NCI-H524 treated with DMSO at 0.1 percent for 48 hours (cell line): ENCODE measurements at regions not wholly inside any gene's neighbourhood (a gene's known extent, or its start where the extent isn't known, plus 50 kb on each side); places are given as distances from the start of the nearest gene placed in this dataset.

Experiments
- DNase-seq: peaks from one replicate; lab custom pipeline; 2025; lab: John Stamatoyannopoulos, UW

DNA sequence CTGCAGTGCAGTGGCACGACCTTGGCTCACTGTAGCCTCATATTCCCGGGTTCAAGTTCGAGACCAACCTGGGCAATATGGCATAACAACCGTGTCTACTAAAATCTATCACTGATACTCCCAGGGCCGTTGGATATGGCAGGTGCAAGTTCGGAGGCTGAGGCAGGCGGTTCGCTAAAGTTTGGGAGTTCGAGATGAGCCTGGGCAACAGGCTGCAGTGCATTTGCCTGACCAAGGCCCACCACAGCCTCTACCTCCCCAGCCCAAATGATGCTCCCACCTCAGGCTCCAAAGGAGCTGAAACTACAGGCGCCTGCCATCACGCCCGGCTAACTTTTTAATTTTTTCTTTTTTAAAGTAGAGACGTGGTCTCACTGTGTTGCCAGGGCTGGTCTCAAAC is 177.1 kb upstream of the ALG10B start:
- no peak for DNase-seq

DNA sequence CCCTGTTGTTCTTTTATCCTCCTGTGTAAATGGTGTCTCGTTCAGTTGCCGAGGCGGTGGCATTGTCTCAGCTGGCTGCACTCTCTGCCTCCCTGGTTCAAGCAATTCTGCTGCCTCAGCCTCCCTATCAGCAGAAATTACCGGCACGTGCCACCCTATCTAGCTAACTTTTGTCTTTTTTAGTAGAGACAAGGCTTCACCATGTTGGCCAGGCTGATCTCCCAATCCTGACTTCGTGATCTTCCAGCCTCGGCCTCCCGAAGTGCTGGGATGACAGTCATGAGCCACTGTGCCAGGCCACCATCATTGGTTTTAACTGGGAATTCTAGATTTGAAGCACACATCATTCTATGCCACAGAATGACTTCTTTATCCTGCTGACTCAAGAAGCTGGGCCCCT is 175.3 kb upstream of the ALG10B start:
- DNase-seq, result no peak

DNA sequence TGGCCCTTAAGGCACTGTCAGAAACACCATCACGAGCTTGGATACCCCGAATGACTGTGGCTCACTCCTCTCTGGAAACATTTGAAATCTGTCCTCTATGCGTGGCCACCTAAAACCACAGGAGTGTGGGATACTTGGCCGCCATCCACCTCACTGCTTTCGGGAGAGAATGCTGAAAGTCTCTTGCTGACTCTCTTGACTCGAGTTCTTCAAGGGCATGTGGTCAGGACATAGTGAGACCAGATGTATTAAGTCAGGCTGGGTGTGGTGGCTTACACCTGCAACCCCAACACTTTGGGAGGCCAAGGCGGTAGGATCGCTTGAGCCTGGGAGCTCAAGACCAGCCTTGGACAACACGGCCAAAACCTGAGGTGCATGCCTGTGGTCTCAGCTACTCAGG is 174.7 kb upstream of the ALG10B start:
- no peak for DNase-seq

DNA sequence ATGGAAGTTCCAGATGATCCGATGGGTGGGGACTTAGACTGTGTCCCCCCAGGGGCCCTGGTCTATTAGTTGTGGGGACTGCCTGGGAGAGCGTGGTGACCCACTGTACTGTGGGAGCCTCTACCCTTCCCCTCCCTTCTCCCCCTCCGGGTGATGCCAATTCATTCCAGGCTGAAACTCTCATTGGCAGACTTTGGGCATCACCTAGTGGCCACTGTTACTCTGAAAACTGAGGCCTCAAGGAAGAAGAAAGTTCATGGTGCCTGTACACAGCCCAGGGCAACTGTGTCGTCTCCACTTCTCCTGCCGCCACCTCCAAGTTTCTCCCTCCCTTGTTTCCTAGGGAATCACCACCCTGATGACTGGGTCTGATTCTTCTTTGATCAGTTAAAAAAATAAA is 173.6 kb upstream of the ALG10B start:
- DNase-seq, result no peak

DNA sequence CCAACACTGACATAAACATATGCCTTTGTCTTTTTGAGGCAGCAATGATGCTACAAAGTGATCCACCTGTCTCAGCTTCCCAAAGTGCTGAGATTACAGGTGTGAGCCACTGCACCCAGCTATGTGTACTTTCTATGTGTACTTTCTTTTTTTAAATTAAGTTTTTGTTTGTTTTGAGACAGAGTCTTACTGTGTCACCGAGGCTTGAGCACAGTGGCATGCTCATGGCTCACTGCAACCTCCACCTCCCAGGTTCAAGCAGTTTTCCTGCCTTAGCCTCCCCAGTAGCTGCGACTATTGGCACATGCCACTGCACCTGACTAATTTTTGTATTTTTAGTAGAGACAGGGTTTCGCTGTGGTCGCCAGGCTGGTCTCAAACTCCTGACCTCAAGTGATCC is 172.5 kb upstream of the ALG10B start:
- DNase-seq, result no peak

DNA sequence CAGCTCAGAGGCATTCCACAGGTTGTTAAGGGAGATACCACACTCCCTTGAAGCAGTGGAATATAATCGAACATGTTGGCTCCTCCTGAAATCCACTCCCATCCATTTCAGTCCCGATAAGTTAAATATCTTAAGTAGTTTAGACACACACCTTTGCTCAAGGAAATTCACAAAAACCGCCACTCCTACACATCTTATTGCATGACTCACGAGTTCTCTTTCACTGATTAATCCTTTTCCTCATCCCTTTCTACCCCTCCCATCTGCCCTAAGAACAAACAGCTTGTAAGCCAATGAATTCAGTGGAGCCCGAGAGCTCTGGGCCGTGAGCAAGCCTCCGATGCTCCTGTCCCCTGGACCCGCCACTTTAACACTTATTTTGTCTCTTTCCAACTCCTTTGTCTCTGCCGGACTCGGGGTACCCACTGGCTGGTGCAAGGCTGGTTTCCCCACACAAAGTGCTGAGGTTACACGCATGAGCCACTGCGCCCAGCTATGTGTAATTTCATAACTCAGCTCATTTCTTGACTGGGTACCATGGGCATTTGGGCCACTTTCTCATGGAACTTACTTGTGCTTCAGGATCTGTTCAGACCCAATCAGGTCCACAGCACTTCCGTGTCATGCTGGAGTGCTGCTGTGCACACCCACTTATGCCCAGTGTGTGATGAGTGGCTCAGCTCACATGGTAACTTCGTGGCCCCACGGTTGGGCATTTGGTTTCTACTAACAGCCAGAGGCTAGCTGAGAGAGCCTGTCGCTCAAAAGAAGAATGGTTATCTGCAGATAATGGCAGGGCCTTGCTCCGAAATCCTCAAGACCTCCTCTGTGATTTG is 171.8 kb upstream of the ALG10B start:
- no peak for DNase-seq

DNA sequence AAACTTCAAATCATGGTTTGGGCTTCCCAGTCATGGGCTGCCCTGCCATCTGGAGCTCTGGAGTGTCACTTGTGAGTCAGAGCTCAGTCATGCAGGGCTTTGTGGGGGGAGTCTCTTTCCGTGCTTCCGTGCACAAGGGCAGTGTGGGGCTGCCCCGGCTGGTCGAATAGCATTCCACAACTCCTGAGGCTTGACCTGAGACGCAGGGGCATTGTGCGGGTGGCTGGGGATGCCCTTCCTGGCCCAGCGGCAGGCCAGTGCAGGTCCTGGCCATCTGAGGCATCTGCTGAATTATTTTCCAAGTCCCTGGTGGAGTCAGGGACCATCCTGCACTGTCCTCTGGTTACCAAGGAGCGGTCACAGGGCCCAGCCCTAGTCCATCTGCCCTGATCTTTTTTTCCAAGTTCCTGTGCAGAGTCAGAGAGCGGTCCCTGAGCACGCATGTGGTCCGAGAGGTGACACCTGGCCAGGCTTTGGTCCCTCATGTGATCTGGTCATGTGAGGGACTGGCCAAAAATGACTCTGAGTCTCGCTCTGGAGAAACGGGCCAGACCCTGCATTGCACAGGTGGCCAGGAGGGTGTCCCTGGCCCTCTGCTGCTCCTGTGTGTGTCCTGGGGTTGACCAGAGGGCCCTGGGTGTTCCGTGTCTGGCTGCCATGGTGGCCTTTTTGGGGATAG is 167.0 kb upstream of the ALG10B start:
- DNase-seq, result no peak

DNA sequence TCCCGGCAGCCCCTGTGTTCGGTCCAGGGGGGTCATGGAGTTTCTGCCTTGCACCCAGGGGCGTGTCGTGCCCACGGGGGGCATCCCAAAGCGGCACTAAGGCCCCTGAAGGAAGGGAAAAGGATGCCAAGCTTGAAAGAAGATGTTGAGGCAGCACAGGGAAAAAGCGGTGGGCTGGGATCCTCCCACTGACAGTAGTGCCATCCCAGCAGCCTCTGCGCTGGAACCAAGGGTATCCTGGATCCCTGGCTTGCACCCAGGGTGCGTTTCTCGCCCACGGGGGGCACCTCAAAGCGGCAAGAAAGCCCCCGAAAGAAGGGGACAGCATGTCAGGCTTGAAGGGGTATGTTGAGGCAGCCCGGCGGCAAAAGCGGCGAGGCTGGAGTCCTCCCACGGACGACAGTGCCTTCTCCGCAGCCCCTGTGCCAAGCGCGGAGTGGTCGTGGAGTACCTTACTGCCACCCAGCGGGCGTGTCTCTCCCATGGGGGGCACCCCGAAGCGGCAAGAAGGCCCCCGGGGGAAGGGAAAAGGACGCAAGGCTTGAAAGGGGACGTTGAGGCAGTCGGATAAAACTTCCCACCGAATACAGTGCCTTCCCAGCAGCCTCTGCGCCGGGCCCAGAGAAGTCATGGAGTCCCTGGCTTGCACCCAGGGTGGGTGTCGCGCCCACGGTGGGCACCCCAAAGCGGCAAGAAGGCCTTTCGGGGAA is 164.4 kb upstream of the ALG10B start:
- no peak for DNase-seq

DNA sequence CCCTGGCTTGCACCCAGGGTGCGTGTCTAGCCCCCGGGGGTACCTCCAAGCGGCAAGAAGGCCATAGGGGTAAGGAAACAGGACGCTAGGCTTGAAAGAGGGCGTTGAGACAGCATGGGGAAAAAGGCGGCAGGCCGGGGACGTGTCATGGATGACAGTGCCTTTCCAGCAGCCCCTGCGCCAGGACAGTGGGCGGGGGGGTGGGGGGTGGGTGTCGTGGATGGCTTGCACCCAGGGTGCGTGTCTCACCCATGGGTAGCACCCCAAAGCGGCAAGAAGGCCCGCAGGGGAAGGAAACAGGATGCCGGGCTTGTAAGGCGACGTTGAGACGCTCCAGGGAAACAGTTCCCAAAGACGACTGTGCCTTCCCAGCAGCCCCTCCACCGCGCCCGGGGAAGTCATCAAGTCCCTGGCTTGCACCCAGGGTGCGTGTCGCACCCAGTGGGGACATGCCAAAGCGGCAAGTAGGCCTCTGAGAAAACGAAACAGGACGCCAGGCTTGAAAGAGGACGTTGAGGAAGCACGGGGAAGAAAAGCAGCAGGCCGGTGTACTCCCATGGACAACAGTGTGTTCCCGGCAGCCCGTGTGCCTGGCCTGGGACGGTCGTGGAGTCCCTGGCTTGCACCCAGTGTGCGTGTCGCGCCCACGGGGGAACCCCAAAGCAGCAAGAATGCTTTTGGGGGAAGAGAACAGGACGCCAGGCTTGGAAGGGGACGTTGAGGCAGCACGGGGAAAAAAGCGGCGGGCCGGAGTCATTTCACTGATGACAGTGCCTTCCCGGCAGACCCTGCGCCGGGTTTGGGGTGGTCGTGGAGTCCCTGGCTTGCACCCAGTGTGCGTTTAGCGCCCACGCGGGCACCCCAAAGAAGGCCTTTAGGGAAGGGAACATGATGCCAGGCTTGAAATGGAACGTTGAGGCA is 163.5 kb upstream of the ALG10B start:
- no peak for DNase-seq

DNA sequence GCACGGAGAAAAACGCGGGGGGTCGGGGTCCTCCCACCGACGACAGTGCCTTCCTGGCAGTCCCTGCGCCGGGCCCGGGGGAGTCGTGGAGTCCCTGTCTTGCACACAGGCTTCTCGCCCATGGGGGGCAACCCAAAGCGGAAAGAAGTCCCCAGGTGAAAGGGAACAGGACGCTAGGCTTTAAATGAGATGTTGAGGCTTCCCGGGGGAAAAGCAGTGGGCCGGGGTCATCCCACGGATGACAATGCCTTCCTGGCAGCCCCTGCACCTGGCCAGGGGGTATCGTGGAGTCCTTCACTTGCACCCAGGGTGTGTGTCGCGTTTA is 162.9 kb upstream of the ALG10B start:
- no peak for DNase-seq

DNA sequence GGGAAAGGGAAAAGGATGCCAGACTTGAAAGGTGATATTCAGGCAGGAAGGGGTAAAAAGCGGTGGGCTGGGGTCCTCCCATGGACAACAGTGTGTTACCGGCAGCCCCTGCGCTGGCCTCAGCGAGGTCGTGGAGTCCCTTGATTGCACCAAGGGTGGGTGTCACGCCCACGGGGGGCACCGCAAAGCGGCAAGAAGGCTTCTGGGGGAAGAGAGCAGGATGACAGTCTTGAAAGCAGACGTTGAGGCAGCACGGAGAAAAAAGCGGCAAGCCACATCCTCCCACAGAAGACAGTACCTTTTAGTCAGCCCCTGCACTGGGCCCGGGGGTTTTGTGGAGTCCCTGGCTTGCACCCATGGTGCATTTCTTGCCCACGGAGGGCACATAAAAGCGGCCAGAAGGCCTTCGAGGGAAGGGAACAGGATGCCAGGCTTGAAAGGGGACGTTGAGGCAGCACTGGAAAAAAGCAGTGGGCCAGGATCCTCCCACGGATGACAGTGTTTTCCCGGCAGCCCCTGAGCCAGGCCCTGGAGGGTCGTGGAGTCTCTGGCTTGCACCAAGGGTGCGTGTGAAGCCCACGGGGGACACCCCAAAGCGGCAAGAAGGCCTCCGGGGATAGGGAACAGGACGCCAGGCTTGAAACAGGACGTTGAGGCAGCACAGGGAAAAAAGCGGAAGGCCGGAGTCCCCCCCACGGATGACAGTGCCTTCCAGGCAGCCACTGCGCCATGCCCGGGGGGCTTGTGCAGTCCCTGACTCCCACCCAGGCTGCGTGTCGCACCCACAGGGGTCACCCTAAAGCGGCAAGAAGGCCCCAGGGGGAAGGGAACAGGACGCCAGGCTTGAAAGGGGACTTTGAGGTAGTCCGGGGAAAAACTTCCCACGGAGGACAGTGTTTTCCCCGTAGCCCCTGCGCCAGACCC is 162.2 kb upstream of the ALG10B start:
- DNase-seq, result no peak

DNA sequence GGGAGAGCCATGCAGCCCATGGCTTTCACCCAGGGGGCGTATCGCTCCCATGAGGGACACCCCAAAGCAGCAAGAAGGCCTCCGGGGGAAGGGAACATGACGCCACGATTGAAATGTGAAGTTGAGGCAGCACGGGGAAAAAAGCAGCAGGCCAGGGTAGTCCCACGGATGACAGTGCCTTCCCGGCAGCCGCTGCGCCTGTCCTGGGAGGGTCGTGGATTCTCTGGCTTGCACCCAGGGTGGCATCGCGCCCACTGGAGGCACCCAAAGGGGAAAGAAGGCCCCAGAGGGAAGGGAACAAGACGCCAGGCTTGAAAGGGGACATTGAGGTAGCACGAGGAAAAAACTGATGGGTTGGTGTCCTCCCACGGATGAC is 161.6 kb upstream of the ALG10B start:
- DNase-seq, result no peak

DNA sequence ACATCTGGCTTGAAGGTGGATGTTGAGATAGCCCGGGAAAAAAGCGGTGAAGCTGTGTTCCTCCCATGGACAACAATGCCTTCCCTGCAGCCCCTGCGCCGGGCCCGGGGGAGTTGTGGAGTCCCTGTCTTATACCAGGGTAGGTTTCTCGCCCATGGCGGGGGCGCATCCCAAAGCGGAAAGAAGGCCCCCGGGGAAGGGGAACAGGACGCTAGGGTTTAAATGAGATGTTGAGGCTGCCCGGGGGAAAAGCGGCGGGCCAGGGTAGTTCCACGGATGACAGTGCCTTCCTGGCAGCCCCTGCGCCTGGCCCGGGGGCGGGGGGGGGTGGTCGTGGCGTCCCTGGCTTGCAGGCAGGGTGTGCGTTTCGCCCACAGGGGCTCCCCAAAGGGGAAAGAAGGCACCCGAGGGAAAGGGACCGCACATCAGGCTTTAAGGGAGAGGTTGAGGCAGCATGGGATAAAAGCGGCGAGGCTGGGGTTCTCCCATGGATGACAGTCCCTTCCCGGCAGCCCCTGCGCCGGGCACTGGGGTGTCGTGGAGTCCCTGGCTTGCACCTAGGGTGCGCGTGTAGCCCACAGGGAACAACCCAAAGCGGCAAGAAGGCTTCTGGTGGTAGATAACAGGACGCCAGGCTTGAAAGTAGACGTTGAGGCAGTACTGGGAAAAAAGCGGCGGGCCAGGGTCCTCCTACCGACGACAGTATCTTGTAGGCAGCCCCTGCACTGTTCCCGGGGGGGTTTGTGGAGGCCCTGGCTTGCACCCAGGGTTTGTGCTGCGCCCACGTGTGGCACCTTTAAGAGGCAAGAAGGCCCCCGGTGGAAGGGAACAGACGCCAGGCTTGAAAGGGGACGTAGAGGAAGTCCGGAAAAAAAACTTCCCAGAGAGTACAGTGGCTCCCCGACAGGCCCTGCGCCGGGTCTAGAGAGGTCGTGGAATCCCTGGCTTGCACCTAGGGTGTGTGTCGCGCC is 160.8 kb upstream of the ALG10B start:
- DNase-seq, result no peak

DNA sequence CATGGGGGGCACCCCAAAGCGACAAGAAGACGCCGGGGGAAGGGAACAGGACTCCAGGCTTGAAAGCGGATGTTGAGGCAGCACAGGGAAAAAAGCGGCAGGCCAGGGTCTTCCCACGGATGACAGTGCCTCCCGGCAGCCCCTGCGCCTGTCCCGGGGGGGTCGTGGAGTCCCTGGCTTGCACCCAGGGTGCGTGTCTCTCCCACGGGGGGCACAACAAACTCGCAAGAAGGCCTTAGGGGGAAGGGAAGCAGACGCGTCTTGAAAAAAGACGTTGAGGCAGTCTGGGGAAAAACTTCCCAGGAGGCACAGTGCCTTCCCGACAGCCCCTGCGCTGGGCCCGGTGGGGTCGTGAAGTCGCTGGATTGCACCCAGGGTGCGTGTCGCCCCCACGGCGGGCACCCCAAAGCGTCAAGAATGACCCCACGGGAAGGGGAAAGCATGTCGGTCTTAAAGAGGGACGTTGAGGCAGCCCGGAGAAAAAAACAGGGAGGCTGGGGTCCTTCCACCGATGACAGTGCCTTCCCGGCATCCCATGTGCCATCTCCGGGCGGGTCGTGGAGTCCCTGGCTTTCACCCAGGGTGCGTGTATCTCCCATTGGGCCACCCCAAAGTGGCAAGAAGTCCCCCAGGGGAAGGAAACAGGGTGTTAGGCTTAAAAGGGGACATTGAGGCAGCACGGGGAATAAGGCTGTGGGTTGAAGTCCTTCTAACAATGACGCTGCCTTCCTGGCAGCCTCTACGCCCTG is 159.9 kb upstream of the ALG10B start:
- no peak for DNase-seq

DNA sequence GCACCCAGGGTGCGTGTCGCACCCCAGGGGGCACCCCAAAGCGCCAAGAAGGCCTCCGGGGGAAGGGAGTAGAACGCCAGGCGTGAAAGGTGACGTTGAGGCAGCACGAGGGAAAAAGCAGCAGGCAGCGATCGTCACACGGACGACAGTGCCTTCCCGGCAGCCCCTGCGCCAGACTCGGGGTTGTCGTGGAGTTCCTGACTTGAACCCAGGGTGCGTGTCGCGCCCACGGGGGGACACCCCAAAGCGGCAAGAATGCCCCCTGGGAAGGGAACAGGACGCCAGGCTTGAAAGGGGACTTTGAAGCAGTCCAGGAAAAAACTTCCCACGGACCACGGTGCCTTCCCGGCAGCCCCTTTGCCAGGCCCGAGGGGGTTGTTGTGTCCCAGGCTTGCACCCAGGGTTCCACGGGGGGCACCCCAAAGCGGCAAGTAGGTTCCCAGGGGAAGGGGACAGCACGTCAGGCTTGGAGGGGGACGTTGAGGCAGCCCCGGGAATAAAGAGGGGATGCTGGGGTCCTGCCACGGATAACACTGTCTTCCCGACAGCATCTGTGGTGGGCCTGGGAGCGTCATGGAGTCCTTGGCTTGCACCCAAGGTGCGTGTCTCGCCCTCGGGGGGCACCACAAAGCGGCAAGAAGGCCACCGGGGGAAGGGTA is 159.2 kb upstream of the ALG10B start:
- no peak for DNase-seq

DNA sequence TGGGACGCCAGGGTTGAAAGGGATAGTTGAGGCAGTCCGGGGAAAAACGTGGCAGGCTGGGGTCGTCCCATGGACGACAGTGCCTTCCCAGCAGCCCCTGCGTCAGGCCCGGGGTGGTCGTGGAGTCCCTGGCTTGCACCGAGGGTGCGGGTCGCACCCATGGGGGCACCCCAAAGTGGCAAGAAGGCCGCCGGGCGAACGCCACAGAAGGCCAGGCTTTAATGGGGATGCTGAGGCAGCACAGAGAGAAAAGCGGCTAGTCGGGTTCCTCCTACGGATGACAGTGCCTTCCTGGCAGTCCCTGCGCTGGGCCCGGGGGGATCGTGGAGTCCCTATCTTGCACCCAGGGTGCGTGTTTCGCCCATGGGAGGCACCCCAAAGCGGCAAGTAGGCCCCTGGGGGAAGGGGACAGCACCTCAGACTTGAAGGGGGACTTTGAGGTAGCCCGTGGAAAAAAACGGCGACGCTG is 158.6 kb upstream of the ALG10B start:
- DNase-seq, result no peak

DNA sequence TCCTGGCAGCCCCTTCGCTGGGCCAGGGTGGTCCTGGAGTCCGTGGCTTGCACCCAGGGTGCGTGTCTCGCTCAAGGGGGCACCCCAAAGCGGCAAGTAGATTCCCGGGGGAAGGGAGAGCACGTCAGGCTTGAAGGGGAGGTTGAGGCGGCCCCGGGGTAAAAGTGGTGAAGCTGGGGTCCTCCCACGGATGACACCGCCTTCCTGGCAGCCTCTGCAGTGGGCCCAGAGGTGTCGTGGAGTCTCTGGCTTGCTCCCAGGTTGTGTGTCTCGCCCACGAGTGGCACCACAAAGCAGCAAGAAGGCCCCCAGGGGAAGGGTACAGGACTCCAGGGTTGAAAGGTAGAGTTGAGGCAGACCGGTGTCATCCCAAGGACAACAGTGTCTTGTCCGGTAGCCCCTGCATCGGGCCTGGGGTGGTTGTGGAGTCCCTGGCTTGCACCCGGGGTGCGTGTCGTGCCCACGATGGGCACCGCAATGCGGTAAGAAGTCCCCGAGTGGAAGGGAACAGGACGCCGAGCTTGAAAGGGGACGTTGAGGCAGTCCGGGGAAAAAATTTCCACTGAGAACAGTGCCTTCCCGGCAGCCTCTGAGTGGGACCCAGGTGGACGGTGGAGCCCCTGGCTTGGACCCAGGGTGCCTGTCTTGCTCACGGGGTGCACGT is 158.0 kb upstream of the ALG10B start:
- DNase-seq, result no peak

DNA sequence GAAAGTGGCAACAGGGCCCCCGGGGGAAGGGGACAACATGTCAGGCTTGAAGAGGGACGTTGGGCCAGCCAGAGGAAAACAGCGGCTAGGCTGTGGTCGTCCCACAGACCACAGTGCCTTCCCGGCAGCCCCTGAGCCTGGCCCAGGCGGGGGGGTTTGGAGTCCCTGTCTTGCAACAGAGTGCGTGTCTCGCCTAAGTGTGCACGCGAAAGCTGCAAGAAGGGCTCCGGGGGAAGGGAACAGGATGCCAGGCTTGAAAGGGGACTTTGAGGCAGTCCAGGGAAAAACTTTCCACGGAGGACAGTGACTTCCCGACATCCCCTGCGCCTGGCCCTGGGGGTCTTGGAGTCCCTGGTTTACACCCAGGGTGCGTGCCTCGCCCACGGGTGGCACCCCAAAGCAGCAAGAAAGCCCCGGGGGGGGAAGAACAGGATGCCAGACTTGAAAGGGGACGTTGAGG is 157.5 kb upstream of the ALG10B start:
- DNase-seq, result no peak
